ENCODE measurements at regions not wholly inside any gene's neighbourhood (a gene's known extent, or its start where the extent isn't known, plus 50 kb on each side); places are given as distances from the start of the nearest gene placed in this dataset.
"Not testable (repeated sequence)": the region's sequence is repeated elsewhere in the genome, so short reads cannot be mapped to it uniquely, and the experiment has no call there.

- DNase-seq = no peak
Observed at GRCh38 chr12:58069268-58069963, 128.0 kb downstream of the ATP23 start.

DNA sequence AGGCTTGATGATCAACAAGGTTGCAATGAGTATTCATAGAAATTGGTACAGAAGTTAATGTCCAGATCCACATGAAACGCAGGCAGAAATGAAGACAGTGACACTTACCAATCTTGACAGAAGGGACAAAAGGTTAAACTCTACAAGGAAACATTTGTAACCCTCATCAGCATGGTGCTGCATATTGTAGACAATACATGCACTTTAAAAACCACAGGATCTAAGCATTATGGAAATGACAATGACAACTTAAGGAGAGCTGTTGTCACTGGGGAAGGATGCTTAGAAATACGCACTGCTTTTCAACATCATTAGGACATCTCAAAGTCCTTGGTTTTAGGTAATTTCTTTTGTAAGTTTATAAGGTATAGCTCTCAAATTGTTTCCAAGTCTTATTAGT, 130.6 kb downstream of the ATP23 start:
- no peak for DNase-seq

DNA sequence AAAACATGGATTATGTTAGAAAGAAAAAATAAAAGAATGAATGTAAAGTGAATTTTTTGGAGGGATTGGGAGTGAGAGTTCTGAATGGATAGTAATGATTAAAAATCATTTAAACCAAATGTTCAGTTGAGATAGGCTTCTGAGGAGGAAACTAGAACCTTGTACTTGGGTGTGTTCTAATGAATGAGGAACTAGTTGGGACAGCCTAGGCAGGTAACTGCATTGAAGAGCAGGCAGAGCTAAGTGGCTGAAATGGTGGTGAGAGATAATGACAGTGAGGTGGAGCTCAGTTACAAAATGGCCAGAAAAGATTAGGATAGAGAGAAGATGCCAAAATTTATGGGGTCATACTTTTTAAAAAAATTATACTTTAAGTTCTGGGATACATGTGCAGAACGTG, 132.9 kb downstream of the ATP23 start:
- no peak for DNase-seq

DNA sequence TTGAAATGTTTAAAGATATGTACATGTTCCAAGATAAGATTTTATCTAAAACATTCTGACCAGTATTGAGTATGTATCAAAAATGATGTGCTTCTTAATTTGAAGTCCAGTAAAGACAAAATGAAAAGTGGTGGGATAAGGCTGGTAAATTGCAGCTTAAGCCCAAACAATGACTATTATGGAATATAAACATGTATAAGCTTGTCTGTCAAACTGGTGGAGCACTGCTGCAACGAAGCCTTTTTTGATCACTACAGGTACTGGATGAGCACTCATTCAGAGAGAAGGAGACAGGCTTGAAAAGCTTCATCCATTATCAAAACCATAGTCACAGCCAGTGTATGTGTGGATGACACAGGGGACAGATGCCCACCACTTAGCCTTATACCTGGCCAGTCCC, 138.4 kb downstream of the ATP23 start:
- no peak for DNase-seq

DNA sequence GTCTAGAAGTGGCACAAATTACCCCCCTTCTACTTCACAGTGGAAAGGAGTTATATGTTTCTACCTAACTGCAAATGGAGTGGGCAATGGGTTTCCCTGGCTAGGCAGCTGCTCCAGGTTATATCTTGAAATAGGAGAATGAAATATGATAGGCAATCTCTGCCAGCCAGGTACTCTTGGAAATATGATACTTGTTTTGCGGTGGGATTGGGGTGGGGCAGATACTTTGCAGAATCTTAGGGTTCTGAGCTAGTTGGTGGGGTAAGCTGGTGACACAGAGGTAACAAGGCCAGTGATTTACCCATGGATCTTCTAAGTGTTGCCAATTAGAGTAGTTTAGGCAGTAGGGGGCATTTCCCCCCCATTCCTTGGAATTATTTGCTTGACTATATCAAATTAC, 140.1 kb downstream of the ATP23 start:
- no peak for DNase-seq

DNA sequence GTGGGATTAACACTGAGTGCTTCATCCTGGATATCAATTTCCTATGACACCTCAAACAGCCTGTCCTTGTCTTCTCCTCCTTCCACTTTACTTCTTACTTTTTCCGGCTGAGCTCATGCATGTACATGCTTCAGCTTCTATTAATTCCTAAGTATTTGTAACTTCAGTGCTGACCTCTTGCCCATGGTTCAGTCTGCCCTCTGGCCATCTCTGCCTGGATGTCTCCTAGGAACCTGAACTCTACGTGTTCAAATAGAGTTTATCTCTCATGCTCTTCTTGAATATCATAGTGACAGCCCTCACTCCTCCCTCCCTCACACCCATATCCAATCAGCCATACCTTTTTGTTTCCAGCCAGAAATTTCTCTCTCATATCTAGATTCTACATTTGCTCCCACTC, 141.6 kb downstream of the ATP23 start:
- DNase-seq = no peak

GRCh38 chr12:58086006-58086405, 144.6 kb downstream of the ATP23 start:
- DNase-seq = no peak

DNA sequence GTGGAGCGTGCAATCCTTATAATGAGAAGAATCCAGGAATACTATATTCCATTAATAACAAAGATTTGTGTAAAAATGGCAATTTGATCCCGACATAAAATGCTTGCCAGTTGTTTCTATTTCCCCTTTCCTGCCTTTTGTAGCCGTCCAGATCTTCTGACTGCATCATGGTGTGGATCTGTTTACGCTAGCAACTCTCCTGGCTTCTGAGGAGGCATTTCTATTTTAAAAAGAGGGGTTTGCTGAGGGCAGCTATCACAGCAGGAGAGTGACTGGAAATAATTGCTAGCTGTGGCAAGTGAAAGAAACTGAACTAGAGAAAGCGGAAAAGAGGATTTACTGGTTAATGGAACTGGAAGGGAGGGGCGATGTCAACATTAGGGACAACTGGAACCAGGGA, 145.6 kb downstream of the ATP23 start:
- no peak for DNase-seq

GRCh38 chr12:58087423-58088127, 146.2 kb downstream of the ATP23 start:
- DNase-seq = no peak

GRCh38 chr12:58089588-58089987, 148.2 kb downstream of the ATP23 start:
- no peak for DNase-seq

GRCh38 chr12:58090685-58091084, 149.3 kb downstream of the ATP23 start:
- no peak for DNase-seq

DNA sequence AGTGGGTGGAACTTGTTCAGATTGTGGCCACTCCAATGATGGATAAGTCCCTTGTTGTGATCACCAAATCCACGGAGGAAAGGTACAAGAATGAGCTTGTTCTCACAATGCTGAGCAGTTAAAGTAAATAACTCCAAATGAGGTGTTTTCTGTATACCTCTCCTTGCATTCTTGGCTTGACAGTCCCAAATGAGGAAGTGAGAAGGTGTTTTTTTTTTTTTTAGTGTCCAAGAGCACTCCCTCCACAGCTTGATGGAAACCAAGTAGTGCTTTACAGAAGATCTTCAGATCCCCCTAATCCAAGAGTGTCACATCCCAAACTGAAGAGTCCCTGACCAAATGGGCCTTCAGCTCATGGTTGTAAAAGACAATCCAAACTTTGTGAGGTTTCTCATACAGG, 153.6 kb downstream of the ATP23 start:
- no peak for DNase-seq

- no peak for DNase-seq
Observed at GRCh38 chr12:58097741-58098140, 156.4 kb downstream of the ATP23 start.

DNA sequence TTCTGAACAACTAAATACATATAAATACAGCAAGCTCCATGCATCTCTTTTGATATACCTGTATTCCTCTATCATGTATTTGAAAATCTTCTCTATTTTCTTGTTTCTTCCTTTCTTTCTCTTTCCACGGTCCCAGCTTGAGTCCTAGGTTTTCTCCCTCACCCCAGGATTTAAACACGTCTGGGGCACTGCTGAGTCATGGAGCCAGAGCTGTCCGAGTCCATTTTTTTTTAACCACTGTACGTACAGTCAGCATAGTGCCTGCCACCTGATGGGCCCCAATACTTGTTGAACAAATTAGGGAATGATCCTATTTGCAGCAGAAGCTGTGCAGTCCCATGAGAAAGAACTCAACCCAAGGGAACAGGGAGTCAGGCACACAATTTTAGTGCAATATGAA, 158.1 kb downstream of the ATP23 start:
- DNase-seq = no peak

GRCh38 chr12:58104351-58104755, 163.0 kb downstream of the ATP23 start:
- no peak for DNase-seq

GRCh38 chr12:58105225-58106119, 164.1 kb downstream of the ATP23 start:
- no peak for DNase-seq

- no peak for DNase-seq
Observed at GRCh38 chr12:58106195-58106594, 164.8 kb downstream of the ATP23 start.

DNA sequence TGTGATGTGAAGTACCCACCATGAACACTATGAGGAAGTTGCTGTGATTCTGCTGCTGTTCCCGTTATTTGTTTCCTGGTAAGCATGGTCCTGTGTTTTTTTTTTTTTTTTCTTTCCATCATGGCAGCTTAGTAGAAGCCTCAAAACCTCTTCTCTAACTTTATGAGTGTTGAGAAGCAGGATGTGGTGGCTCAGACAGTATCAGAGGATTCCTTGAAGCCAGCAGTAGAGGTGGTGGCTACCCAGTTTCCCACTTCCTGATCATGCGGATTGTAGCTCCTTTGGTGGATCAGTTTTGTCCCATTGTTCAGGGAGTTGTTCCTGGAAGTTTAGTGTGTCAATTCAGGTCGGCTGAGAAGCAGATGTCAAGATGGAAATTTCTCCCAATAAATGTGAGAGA, 175.8 kb downstream of the ATP23 start:
- no peak for DNase-seq

DNA sequence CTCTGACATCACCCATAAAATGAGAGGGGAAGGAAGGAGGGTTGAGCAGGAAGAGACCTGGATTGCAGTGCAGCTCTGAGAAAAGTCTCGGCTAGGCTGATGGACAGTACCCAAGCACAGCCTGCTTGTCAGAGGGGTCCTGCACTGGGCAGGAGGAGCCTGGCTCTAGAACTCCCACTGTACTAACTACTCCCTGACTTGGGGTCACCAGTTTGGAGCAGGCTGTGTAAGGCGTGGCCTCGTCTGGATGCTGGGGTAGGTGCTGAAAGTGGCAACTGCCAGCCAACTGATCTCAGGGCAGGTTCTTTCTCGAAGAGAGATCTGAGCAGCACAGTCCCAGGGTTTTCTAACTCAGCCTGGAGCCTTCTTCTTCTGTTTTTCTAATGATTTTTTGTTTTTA, 176.3 kb downstream of the ATP23 start:
- no peak for DNase-seq

DNA sequence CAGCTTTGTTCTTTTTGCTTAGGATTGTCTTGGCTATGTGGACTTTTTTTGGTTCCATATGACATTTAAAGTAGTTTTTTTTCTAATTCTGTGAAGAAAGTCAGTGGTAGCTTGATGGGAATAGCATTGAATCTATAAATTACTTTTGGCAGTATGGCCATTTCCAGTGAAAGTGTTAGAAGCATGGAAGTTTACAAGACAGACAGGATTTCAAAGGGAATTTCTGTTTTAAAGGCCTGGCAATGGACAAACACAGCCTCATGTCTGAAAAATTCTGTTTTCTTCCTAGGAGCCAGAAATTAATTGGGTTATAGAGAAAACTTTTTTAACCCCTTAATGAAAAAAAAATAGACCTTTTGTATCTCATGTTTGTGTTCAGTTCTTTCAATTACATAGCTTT, 184.4 kb downstream of the ATP23 start:
- not testable (repeated sequence) for DNase-seq

DNA sequence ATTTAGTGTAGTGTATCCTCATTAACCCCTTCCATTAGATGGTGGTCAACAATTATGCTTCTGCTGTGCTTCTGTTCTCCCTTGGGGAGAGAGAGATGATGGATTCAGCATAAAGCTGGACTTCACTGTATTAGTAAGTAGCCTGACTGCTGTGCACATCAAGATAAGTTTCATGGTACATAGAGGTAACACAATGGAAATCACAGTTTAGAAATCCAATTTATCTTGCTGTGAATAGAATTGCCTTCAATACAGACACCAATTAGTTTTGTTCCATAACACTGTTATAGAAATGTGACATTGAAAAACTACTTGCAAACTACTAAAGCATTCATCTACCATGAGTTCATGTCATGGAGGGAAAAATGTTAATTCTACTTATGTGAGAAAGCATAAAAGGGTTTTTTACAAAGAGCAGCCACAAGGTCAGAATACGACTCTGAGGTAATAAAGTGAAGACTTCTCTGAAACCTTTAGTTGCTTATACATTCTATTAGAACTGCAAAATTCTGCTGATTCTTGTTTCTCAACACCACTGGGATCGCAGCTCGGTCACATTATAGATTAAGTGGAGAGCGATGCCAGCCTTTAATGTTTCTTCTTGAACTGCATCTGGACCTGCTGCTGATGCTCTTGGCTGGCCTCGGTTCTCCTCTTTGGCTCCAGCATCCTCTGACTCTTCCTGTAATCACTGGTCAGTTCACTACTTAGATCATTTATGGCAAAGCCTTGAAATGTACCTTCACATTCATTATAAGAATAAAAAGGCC, 190.8 kb downstream of the ATP23 start:
- no peak for DNase-seq

DNA sequence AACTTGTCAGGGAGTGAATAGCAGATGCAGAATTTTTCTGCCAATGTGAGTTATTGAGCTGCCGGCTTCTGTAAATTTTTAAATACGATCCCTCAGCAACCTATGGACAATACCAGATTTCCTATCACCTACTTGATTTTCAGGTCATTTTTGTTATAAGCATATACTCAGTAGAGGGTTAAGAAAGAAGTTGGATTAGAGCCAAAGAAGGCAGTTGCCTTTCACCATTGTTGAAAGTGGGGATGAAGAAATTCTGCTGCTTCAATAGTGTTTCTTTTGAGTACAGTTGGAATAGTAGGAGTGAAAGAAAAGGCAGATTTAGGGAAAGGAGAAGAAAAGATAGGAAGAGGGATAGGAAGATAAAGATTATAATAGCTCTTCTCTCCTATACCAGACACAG, 197.1 kb downstream of the ATP23 start:
- no peak for DNase-seq

- no peak for DNase-seq
Observed at GRCh38 chr12:58139894-58140293, 198.5 kb downstream of the ATP23 start.

All from CD4-positive, alpha-beta T cell treated with Interleukin-17A for 4 hours (primary cell).